Thyroid gland (tissue), 4 donors: ENCODE measurements at regions not wholly inside any gene's neighbourhood (a gene's known extent, or its start where the extent isn't known, plus 50 kb on each side); places are given as distances from the start of the nearest gene placed in this dataset.

Experiments used
- DNase-seq, 2 donors: peaks; one replicate each; pipeline ENCODE4 v3.0.0-alpha.2; 2019
- H3K27ac ChIP-seq, 3 donors: fragments of 200-600 bp; sonication (generic); 1 replicate in 2 of 3; 2 replicates in 1 of 3; pipeline ENCODE4 v1.5.1; 2016 to 2019; ENCODE audit warnings: mild to moderate bottlenecking in 1 of 3, moderate library complexity in 1 of 3
- H3K27me3 ChIP-seq: fragments of 200-600 bp; sonication (generic); one replicate; pipeline ENCODE4 v1.5.1; 2019
- H3K36me3 ChIP-seq, 2 donors: fragments of 200-600 bp; sonication (generic); one replicate each; pipeline ENCODE4 v1.5.1; 2016 to 2019
- H3K4me1 ChIP-seq, 2 donors: fragments of 200-600 bp; sonication (generic); one replicate each; pipeline ENCODE4 v1.5.1; 2017 to 2019
- H3K4me3 ChIP-seq, 3 donors: fragments of 200-600 bp; sonication (generic); replicated peaks in 1 of 3; 1 replicate in 2 of 3; 2 replicates in 1 of 3; pipeline ENCODE4 v1.5.1; 2016; ENCODE audit warnings: mild to moderate bottlenecking in 1 of 3
- H3K9me3 ChIP-seq: fragments of 200-600 bp; sonication (generic); one replicate; pipeline ENCODE4 v1.5.1; 2017
- POLR2A ChIP-seq, 2 donors: fragments of 450-650 bp; IDR thresholded peaks; one replicate each; pipeline ENCODE4 v1.6.1; 2017; ENCODE audit warnings: antibody characterized with exemption in 2 of 2, mild to moderate bottlenecking in 2 of 2, moderate library complexity in 1 of 2
- WGBS, 2 donors: methylation state at CpG; one replicate each; pipeline ENCODE4 v1.1.5; 2017; 5-methylcytosine and 5-hydroxymethylcytosine counted together
- intact Hi-C: fragments of 100-400 bp; cut with DNase I; formaldehyde crosslinking; loops from one replicate; pipeline ENCODE4 v1.15.1; 2023
- TF ChIP-seq, protein P1 (sequence below), 6 experiments: fragments of 200-600 bp in 3 of 6; fragments of 450-650 bp in 3 of 6; sonication (generic) in 3 of 6; IDR thresholded peaks; one replicate each; pipeline ENCODE4 v1.5.1; 2016 to 2019; ENCODE audit warnings: antibody characterized with exemption in 6 of 6, mild to moderate bottlenecking in 2 of 6, inconsistent platforms in 1 of 6, moderate library complexity in 1 of 6

DNA sequence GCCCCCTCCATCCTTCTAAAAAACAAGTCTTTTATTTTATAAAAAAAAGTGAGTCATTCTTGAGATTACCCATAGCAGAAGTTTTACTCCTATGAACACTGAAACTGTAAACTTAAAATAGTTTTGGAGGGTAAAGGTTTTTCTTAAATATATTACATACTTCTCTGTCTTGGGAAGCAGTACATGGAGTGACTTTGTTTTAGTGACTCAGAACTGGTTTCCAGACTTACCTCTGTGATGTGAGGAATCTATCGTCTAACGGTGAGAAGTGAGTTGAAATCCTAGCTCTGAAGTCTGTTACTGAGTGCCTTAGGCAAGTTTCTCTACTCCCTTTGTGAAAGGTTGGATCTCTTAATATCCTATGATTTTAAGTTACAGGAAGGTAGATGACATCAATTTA, 176.3 kb upstream of the POU3F1 start:
- WGBS, 2 donors, result 69 to 79% methylated on average over 2 of the region's 2 CpGs
- intact Hi-C loops, result no loop called here
- H3K27me3 ChIP-seq, result no peaks in the 10 kb centered on the region
- no peak for DNase-seq
- TF ChIP-seq, protein P1, sequence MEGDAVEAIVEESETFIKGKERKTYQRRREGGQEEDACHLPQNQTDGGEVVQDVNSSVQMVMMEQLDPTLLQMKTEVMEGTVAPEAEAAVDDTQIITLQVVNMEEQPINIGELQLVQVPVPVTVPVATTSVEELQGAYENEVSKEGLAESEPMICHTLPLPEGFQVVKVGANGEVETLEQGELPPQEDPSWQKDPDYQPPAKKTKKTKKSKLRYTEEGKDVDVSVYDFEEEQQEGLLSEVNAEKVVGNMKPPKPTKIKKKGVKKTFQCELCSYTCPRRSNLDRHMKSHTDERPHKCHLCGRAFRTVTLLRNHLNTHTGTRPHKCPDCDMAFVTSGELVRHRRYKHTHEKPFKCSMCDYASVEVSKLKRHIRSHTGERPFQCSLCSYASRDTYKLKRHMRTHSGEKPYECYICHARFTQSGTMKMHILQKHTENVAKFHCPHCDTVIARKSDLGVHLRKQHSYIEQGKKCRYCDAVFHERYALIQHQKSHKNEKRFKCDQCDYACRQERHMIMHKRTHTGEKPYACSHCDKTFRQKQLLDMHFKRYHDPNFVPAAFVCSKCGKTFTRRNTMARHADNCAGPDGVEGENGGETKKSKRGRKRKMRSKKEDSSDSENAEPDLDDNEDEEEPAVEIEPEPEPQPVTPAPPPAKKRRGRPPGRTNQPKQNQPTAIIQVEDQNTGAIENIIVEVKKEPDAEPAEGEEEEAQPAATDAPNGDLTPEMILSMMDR (IDR thresholded peaks at IDR 0.05), result no peak
- TF ChIP-seq POLR2A (IDR thresholded peaks at IDR 0.05), result no peak
- H3K27ac ChIP-seq, result no peak overlapping the region
- no peak overlapping the region for H3K4me3 ChIP-seq
- no peaks in the 10 kb centered on the region for H3K4me1 ChIP-seq
- no peaks in the 10 kb centered on the region for H3K36me3 ChIP-seq
- H3K9me3 ChIP-seq, result no peaks in the 10 kb centered on the region

- Histone ChIP-seq H3K27me3 (no peaks in the 10 kb centered on the region), H3K9me3 (no peaks in the 10 kb centered on the region), H3K4me3 (no peak overlapping the region), H3K27ac (no peak overlapping the region), H3K36me3 (no peaks in the 10 kb centered on the region), H3K4me1 (no peaks in the 10 kb centered on the region)
- no peak for DNase-seq
- WGBS, 2 donors, result 67 to 75% methylated on average over 9 of the region's 9 CpGs
- TF ChIP-seq POLR2A (IDR thresholded peaks at IDR 0.05), result no peak
- TF ChIP-seq, protein P1 (IDR thresholded peaks at IDR 0.05), result no peak
- intact Hi-C loops, result no loop called here
Observed at GRCh38 chr1:38221006-38221649, 174.5 kb upstream of the POU3F1 start.

- Histone ChIP-seq H3K9me3 (no peaks in the 10 kb centered on the region), H3K36me3 (no peaks in the 10 kb centered on the region), H3K27ac (no peak overlapping the region), H3K4me1 (no peaks in the 10 kb centered on the region), H3K4me3 (no peak overlapping the region), H3K27me3 (no peaks in the 10 kb centered on the region)
- intact Hi-C loops, result no loop called here
- 91 to 92% methylated on average over 5 of the region's 5 CpGs for WGBS, 2 donors
- TF ChIP-seq POLR2A (IDR thresholded peaks at IDR 0.05), result no peak
- TF ChIP-seq, protein P1 (IDR thresholded peaks at IDR 0.05), result no peak
- DNase-seq, result no peak
Observed at GRCh38 chr1:38217316-38217715, 170.7 kb upstream of the POU3F1 start.

GRCh38 chr1:38213646-38214434, 167.2 kb upstream of the POU3F1 start:
- H3K36me3 ChIP-seq, result no peaks in the 10 kb centered on the region
- 68 to 69% methylated on average over 30 of the region's 34 CpGs for WGBS, 2 donors
- no peak overlapping the region for H3K27ac ChIP-seq
- H3K27me3 ChIP-seq, result no peaks in the 10 kb centered on the region
- H3K9me3 ChIP-seq, result no peaks in the 10 kb centered on the region
- no peak for DNase-seq
- no peak overlapping the region for H3K4me3 ChIP-seq
- TF ChIP-seq, protein P1 (IDR thresholded peaks at IDR 0.05), result no peak
- H3K4me1 ChIP-seq, result no peaks in the 10 kb centered on the region
- intact Hi-C loops, result no loop called here

DNA sequence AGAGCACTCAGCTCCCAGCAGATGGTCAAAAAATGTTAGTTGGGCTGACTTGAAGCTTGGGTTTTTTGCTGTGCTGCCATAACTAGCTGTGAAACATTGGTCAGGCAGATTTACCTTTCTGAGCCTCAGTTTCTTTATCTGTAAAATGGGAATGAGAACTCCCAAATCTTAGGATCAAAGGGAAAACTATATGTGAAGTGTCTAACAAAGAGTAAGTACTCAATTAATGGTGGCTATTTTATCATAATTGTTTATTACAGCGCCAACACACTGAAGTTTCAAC, 164.2 kb upstream of the POU3F1 start:
- intact Hi-C loops, result no loop called here
- no peak overlapping the region for H3K4me3 ChIP-seq
- 97 to 98% methylated on average over 1 of the region's 1 CpG for WGBS, 2 donors

More for the DNA sequence above, 164.2 kb upstream of the POU3F1 start:
- Histone ChIP-seq H3K27ac (no peak overlapping the region), H3K4me1 (no peaks in the 10 kb centered on the region), H3K36me3 (no peaks in the 10 kb centered on the region), H3K27me3 (no peaks in the 10 kb centered on the region), H3K9me3 (no peaks in the 10 kb centered on the region)
- DNase-seq, result no peak
- TF ChIP-seq POLR2A (IDR thresholded peaks at IDR 0.05), result no peak
- TF ChIP-seq, protein P1 (IDR thresholded peaks at IDR 0.05), result no peak
